Spinal cord (tissue), 9 donors: ENCODE measurements at regions not wholly inside any gene's neighbourhood (a gene's known extent, or its start where the extent isn't known, plus 50 kb on each side); places are given as distances from the start of the nearest gene placed in this dataset.
A peak's percentile ranks its signal among the peaks of the same experiment; 100 is the strongest.

Experiments used
- DNase-seq, 6 donors: peaks; one replicate each; pipeline versions ENCODE4 v3.0.0 to v3.0.0-alpha.2; 2013 to 2015; ENCODE audit warnings: low spot score in 6 of 6, low read depth in 4 of 6
- H3K27ac ChIP-seq: one replicate; pipeline ENCODE4 v1.5.1; 2013; ENCODE audit warnings: low read depth, low read length, control low read depth
- H3K27me3 ChIP-seq: one replicate; pipeline ENCODE4 v1.6.1; 2013; ENCODE audit warnings: low read length; ENCODE audit not compliant: control insufficient read depth, insufficient read depth
- H3K36me3 ChIP-seq: one replicate; pipeline ENCODE4 v1.6.1; 2013; ENCODE audit warnings: low read length; ENCODE audit not compliant: control insufficient read depth, insufficient read depth
- H3K4me1 ChIP-seq: one replicate; pipeline ENCODE4 v1.6.1; 2013; ENCODE audit warnings: low read length; ENCODE audit not compliant: control insufficient read depth, insufficient read depth
- H3K4me3 ChIP-seq: one replicate; pipeline ENCODE4 v1.5.1; 2013; ENCODE audit warnings: low read depth, low read length, control low read depth
- H3K9me3 ChIP-seq: one replicate; pipeline ENCODE4 v1.6.1; 2013; ENCODE audit warnings: low read length; ENCODE audit not compliant: control insufficient read depth, insufficient read depth
- WGBS: methylation state at CpG from one replicate; pipeline ENCODE4 v1.1.5; 2013; ENCODE audit warnings: missing lambda C conversion rate; ENCODE audit not compliant: insufficient coverage; 5-methylcytosine and 5-hydroxymethylcytosine counted together
- donor health status: healthy.

GRCh38 chr3:43905157-43905556, 214.4 kb downstream of the ABHD5 start:
- DNase-seq = no peak
- H3K9me3 ChIP-seq = no peaks in the 10 kb centered on the region
- H3K4me3 ChIP-seq = no peak overlapping the region
- H3K27ac ChIP-seq = no peak overlapping the region
- H3K4me1 ChIP-seq = no peaks in the 10 kb centered on the region
- no peaks in the 10 kb centered on the region for H3K36me3 ChIP-seq
- 100% methylated on average over 1 of the region's 1 CpG for WGBS
- no peaks in the 10 kb centered on the region for H3K27me3 ChIP-seq

DNA sequence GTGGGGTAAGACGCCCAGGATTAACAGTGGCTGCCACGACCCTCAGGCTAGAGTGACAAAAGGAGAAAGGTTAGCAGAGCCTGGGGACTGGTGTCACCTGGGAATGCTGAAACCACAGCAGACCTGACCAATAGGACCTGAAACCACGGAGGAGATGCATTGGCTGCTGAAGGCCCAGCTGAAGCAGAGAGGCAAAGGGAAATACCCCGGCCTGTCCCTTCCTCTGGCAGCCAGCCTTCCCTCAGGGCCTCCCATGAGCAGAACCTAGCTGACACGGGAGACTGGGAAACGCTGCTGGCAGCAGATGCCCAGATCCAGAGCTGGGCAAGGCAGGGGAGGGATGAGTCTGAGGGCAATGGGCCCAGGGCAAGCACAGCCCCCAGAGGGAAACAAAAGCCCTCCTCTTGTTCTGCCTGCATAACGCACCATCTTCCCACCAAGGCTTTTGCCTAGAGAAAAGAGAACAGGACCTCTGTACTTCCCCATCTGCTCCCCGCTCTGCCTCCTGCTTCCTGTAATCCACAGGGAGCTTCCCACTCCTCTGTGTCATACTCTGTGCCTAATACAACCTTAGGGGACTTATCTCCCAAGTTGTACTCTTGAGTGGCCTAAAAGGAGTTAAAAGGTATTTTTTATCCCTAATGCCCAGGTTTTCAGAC, 216.2 kb downstream of the ABHD5 start:
- Histone ChIP-seq H3K27me3 (no peaks in the 10 kb centered on the region), H3K9me3 (no peaks in the 10 kb centered on the region), H3K4me1 (no peaks in the 10 kb centered on the region), H3K27ac (no peak overlapping the region), H3K36me3 (no peaks in the 10 kb centered on the region), H3K4me3 (no peak overlapping the region)
- DNase-seq = no peak
- 61% methylated on average over 7 of the region's 8 CpGs for WGBS

DNA sequence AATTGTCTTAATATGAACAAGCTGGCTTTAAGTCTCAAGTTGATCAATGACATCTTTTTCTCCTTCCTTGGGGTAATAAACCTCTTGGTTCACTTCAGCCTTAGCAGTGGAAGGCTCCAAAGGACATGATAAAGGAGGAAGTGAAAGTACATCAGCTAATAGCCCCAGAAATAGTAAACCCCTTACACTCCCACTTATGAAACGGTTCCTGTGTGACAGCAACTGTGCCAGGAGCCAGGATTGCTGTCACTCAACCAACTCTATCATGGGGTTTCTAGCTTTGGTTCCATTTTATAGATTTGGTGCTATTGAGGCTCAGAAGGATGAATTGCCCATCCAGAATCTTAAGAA, 216.7 kb downstream of the ABHD5 start:
- no peak for DNase-seq
- no CpG with 5 or more reads among the region's 1 CpG for WGBS
- Histone ChIP-seq H3K4me3 (no peak overlapping the region), H3K9me3 (no peaks in the 10 kb centered on the region), H3K4me1 (no peaks in the 10 kb centered on the region), H3K36me3 (no peaks in the 10 kb centered on the region), H3K27me3 (no peaks in the 10 kb centered on the region), H3K27ac (no peak overlapping the region)

DNA sequence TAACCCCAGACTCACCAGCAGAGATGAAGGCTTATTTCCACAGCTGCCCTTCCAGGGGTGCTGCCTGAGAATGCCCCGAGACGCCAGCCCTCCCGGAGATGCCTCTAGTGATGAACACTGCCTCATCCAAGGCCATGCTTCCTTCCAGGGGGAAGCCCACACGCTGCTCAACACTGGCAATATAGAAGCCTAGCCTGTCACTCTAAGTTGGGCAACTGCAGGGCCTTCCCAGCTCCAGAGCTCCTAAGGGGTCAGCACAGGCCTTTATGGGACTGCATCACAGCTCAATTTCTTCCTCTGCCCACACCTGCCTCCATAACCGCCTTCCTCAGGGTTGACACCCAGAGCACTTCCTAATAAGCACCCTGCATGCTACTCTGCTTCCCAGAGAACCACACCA, 217.7 kb downstream of the ABHD5 start:
- Histone ChIP-seq H3K4me1 (no peaks in the 10 kb centered on the region), H3K9me3 (no peaks in the 10 kb centered on the region), H3K4me3 (no peak overlapping the region), H3K27me3 (no peaks in the 10 kb centered on the region), H3K27ac (no peak overlapping the region), H3K36me3 (no peaks in the 10 kb centered on the region)
- WGBS = 98% methylated on average over 5 of the region's 5 CpGs
- DNase-seq = no peak

- Histone ChIP-seq H3K36me3 (no peaks in the 10 kb centered on the region), H3K9me3 (no peaks in the 10 kb centered on the region), H3K27ac (no peak overlapping the region), H3K4me3 (no peak overlapping the region), H3K27me3 (no peaks in the 10 kb centered on the region), H3K4me1 (no peaks in the 10 kb centered on the region)
- no peak for DNase-seq
- 80% methylated on average over 3 of the region's 3 CpGs for WGBS
Observed at GRCh38 chr3:43909149-43909548, 218.4 kb downstream of the ABHD5 start.

GRCh38 chr3:43910750-43911149, 220.0 kb downstream of the ABHD5 start:
- no CpG with 5 or more reads among the region's 2 CpGs for WGBS
- DNase-seq = no peak
- H3K27ac ChIP-seq = no peak overlapping the region

DNA sequence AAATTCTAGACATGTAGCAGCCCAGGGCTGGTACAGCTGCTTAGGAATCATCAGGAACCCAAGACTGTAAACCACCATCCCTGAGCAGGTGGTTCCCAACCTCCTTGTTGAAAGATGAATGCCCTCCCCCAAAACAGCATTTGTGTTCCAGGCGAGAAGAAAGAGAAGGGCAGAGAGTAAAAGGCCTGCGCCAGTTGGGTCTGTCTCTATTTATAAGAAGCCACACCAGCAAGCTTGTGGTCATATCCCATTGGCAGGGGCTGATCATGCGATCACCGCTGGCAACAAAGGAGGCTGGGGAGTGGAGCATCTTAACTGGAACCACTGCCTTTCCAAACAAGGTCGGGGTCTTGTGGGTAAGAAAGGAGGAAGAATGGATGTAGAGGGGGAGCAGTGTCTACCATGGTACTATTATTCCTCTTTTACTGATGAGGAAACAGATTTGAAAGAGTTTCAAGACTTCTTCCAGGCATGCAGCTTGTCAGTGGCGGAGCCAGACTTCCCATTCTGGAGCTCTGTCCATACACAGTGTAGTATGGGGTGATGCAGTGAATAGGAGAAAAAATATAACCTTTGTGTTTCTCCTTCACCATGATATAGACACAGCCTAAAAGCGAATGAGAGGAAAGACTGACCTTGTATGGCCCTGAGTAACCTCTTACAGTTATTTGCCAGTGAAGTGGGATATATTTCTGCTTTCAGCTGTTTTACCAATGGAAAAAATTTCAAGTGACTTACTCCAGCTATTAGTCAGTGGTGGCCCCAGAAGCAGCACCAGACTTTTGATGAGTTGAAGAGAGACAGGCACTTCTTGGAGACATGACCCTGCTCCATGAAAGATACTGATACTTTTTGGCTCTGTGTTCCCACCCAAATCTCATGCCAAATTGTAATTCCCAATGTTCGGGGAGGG, 222.6 kb downstream of the ABHD5 start:
- no peaks in the 10 kb centered on the region for H3K9me3 ChIP-seq
- no peak overlapping the region for H3K27ac ChIP-seq
- no peak for DNase-seq
- no peak overlapping the region for H3K4me3 ChIP-seq
- H3K36me3 ChIP-seq = no peaks in the 10 kb centered on the region
- no peaks in the 10 kb centered on the region for H3K27me3 ChIP-seq
- WGBS = 95% methylated on average over 2 of the region's 8 CpGs
- H3K4me1 ChIP-seq = no peaks in the 10 kb centered on the region

More at GRCh38 chr3:43910750-43911149, 220.0 kb downstream of the ABHD5 start:
- Histone ChIP-seq H3K9me3 (no peaks in the 10 kb centered on the region), H3K27me3 (no peaks in the 10 kb centered on the region), H3K36me3 (no peaks in the 10 kb centered on the region), H3K4me3 (no peak overlapping the region), H3K4me1 (no peaks in the 10 kb centered on the region)

DNA sequence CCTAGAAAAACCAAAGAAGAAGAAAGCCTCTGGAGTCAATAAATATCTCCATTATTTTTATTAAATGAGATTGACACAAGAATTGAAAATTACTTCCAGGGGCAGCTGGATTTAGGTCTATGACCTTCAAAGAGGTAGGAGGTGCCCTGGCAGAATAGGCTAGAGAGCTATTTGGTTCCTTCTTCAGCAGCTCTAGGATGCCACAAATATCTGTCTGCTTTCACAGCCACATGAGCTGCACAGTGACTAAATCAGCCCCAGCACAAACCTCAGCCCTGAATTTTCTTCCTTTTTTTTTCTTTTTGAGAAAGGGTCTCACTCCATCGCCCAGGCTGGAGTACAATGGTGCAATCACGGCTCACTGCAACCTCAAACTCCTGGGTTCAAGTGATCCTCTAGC, 223.5 kb downstream of the ABHD5 start:
- Histone ChIP-seq H3K9me3 (no peaks in the 10 kb centered on the region), H3K27ac (no peak overlapping the region), H3K27me3 (no peaks in the 10 kb centered on the region), H3K36me3 (no peaks in the 10 kb centered on the region), H3K4me3 (no peak overlapping the region), H3K4me1 (no peaks in the 10 kb centered on the region)
- 90% methylated on average over 2 of the region's 2 CpGs for WGBS
- DNase-seq = no peak

- Histone ChIP-seq H3K4me3 (no peak overlapping the region), H3K27me3 (no peaks in the 10 kb centered on the region), H3K27ac (no peak overlapping the region), H3K9me3 (no peaks in the 10 kb centered on the region), H3K4me1 (no peaks in the 10 kb centered on the region), H3K36me3 (no peaks in the 10 kb centered on the region)
- DNase-seq = no peak
- WGBS = 100% methylated on average over 1 of the region's 1 CpG
Observed at GRCh38 chr3:43915546-43915945, 224.8 kb downstream of the ABHD5 start.

GRCh38 chr3:43917361-43917760, 226.6 kb downstream of the ABHD5 start:
- H3K9me3 ChIP-seq = no peaks in the 10 kb centered on the region
- 95% methylated on average over 2 of the region's 3 CpGs for WGBS
- DNase-seq = peak in 1 of 6 donors; percentile 55
- no peaks in the 10 kb centered on the region for H3K27me3 ChIP-seq
- H3K4me1 ChIP-seq = no peaks in the 10 kb centered on the region
- H3K27ac ChIP-seq = no peak overlapping the region
- no peak overlapping the region for H3K4me3 ChIP-seq
- no peaks in the 10 kb centered on the region for H3K36me3 ChIP-seq
